ENCODE measurements at regions not wholly inside any gene's neighbourhood (a gene's known extent, or its start where the extent isn't known, plus 50 kb on each side); places are given as distances from the start of the nearest gene placed in this dataset.

GRCh38 chr9:129481810-129482511 lies 138.9 kb downstream of the C9orf50 start:
- no TSS peak for BruUV-seq (replicated peaks)
- Histone ChIP-seq H2BK20ac (ENCODE audit: low read depth, low read length) (peak overlapping the region; percentile 94), H3K4me3 (ENCODE audit: insufficient read depth, low read depth, low read length) (peak overlapping the region; percentile 14), H2BK5ac (ENCODE audit: low read depth, low read length, poor library complexity, severe bottlenecking) (peak overlapping the region; percentile 97), H2BK15ac (ENCODE audit: low read depth, low read length) (peak overlapping the region; percentile 92), H3K4me2 (ENCODE audit: low read depth, low read length) (peak overlapping the region; percentile 24), H3K56ac (ENCODE audit: extremely low read depth, insufficient read depth, low read length) (peak overlapping the region; percentile 91), H3K36me3 (ENCODE audit: control insufficient read depth, insufficient read depth, low read length) (no peaks in the 10 kb centered on the region), H3K9ac (ENCODE audit: low read depth, low read length) (peak overlapping the region; percentile 75), H4K20me1 (ENCODE audit: insufficient read depth, low read length) (no peaks in the 10 kb centered on the region), H3K14ac (replicated peaks; ENCODE audit: low read depth, low read length) (peak overlapping the region; percentile 92), H2AK9ac (replicated peaks; ENCODE audit: low read depth, low read length, poor library complexity) (peak overlapping the region; percentile 98), H4K91ac (ENCODE audit: insufficient read depth, low read depth, low read length) (peak overlapping the region; percentile 97), H3K79me1 (ENCODE audit: low read depth in 1 of 2, low read length in 2 of 2) (peaks cover 15 to 42% of the 10 kb centered on the region in 2 experiments), H3K27me3 (ENCODE audit: control insufficient read depth, insufficient read depth, low read length) (no peaks in the 10 kb centered on the region), H2AK5ac (ENCODE audit: low read depth, low read length) (peak overlapping the region; percentile 97), H3K9me3 (ENCODE audit: control insufficient read depth, insufficient read depth, low read length) (no peaks in the 10 kb centered on the region), H3K23ac (ENCODE audit: low read depth, low read length) (peak overlapping the region; percentile 92), H4K5ac (ENCODE audit: low read depth, low read length) (peak overlapping the region; percentile 77), H4K8ac (ENCODE audit: low read depth in 2 of 2, low read length in 2 of 2) (peak overlapping the region; percentile 83 to 96), H3K18ac (ENCODE audit: low read depth, low read length) (peak overlapping the region; percentile 68), H3K27ac (ENCODE audit: insufficient read depth, low read length) (peak overlapping the region; percentile 95), H2BK120ac (ENCODE audit: low read depth, low read length) (peak overlapping the region; percentile 95), H3K4me1 (ENCODE audit: control insufficient read depth, insufficient read depth, low read length) (peaks cover 43% of the 10 kb centered on the region), H2AFZ (replicated peaks; ENCODE audit: low read length, poor library complexity) (peak overlapping the region; percentile 84), H3K4ac (ENCODE audit: low read depth, low read length) (peak overlapping the region; percentile 98), H3K9me1 (ENCODE audit: insufficient read depth, low read length) (peaks cover 31% of the 10 kb centered on the region)
- in situ Hi-C loops (cut with MboI; ENCODE audit: low sequenced_read_pairs): no loop called here
- 2% methylated on average over 6 of the region's 55 CpGs; no CpG with 5 or more reads in 1 of the 2 experiments for WGBS, 2 experiments (ENCODE audit: extremely low coverage in 2 of 2, insufficient read length in 1 of 2)
- ATAC-seq (ENCODE audit: low read depth): no peak
- POLR2A ChIA-PET (ENCODE audit: unreplicated experiment): interaction anchor here (0.5 to 2.7 kb wide), 6 partner anchors 14 to 307 kb away, joined by 3 to 18 read pairs (median 7); partner anchors contain the start of gene IER5L
- dilution Hi-C loops (cut with HindIII; ENCODE audit: low sequenced_read_pairs, unreplicated experiment): no loop called here
- CTCF ChIA-PET: no interaction called here
- no peak for DNase-seq
- intact Hi-C loops (cut with micrococcal nuclease): loop anchor here (2.0 kb wide), 1 partner anchor 69 kb away; no protein-coding TSS in a partner anchor
- no peak for TF ChIP-seq RCOR1 (IDR thresholded peaks at IDR 0.05; ENCODE audit: insufficient replicate concordance, low read length)
- peak; percentile 13; the same call in 1 of the 2 replicates for TF ChIP-seq SMC3 (IDR thresholded peaks at IDR 0.05; ENCODE audit: low read depth, low read length)
- no peak for TF ChIP-seq ELK1 (IDR thresholded peaks at IDR 0.05; ENCODE audit: borderline replicate concordance, low read depth, low read length)
- peak; percentile 34 for TF ChIP-seq CTCF (conservative IDR thresholded peaks at IDR 0.05; ENCODE audit: low read depth, low read length)
- peak; percentile 46 for TF ChIP-seq RAD21 (IDR thresholded peaks at IDR 0.05; ENCODE audit: low read length)
- TF ChIP-seq USF2 (IDR thresholded peaks at IDR 0.05; ENCODE audit: low read depth, low read length): no peak
